ENCODE measurements at regions not wholly inside any gene's neighbourhood (a gene's known extent, or its start where the extent isn't known, plus 50 kb on each side); places are given as distances from the start of the nearest gene placed in this dataset.
"Not testable (repeated sequence)": the region's sequence is repeated elsewhere in the genome, so short reads cannot be mapped to it uniquely, and the experiment has no call there.

- TF ChIP-seq TOX (CRISPR knock-in tag; IDR thresholded peaks at IDR 0.05; ENCODE audit: borderline replicate concordance); ARNTL (CRISPR knock-in tag; IDR thresholded peaks at IDR 0.05; ENCODE audit: borderline replicate concordance, low read depth); PATZ1 (CRISPR knock-in tag; IDR thresholded peaks at IDR 0.05; ENCODE audit: borderline replicate concordance); RARB (CRISPR knock-in tag; IDR thresholded peaks at IDR 0.05); CSDC2 (CRISPR knock-in tag; IDR thresholded peaks at IDR 0.05); BACH2 (CRISPR knock-in tag; IDR thresholded peaks at IDR 0.05; ENCODE audit: borderline replicate concordance); OSR1 (CRISPR knock-in tag; IDR thresholded peaks at IDR 0.05): not testable (repeated sequence)
- TF ChIP-seq, protein P1, sequence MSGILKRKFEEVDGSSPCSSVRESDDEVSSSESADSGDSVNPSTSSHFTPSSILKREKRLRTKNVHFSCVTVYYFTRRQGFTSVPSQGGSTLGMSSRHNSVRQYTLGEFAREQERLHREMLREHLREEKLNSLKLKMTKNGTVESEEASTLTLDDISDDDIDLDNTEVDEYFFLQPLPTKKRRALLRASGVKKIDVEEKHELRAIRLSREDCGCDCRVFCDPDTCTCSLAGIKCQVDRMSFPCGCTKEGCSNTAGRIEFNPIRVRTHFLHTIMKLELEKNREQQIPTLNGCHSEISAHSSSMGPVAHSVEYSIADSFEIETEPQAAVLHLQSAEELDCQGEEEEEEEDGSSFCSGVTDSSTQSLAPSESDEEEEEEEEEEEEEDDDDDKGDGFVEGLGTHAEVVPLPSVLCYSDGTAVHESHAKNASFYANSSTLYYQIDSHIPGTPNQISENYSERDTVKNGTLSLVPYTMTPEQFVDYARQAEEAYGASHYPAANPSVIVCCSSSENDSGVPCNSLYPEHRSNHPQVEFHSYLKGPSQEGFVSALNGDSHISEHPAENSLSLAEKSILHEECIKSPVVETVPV (CRISPR knock-in tag; IDR thresholded peaks at IDR 0.05) = not testable (repeated sequence)
- TF ChIP-seq, protein P2, sequence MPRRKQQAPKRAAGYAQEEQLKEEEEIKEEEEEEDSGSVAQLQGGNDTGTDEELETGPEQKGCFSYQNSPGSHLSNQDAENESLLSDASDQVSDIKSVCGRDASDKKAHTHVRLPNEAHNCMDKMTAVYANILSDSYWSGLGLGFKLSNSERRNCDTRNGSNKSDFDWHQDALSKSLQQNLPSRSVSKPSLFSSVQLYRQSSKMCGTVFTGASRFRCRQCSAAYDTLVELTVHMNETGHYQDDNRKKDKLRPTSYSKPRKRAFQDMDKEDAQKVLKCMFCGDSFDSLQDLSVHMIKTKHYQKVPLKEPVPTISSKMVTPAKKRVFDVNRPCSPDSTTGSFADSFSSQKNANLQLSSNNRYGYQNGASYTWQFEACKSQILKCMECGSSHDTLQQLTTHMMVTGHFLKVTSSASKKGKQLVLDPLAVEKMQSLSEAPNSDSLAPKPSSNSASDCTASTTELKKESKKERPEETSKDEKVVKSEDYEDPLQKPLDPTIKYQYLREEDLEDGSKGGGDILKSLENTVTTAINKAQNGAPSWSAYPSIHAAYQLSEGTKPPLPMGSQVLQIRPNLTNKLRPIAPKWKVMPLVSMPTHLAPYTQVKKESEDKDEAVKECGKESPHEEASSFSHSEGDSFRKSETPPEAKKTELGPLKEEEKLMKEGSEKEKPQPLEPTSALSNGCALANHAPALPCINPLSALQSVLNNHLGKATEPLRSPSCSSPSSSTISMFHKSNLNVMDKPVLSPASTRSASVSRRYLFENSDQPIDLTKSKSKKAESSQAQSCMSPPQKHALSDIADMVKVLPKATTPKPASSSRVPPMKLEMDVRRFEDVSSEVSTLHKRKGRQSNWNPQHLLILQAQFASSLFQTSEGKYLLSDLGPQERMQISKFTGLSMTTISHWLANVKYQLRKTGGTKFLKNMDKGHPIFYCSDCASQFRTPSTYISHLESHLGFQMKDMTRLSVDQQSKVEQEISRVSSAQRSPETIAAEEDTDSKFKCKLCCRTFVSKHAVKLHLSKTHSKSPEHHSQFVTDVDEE (CRISPR knock-in tag; IDR thresholded peaks at IDR 0.05) = not testable (repeated sequence)
Measured at GRCh38 chr6:168233875-168234213, 85.7 kb downstream of the DACT2 start.

All from SK-N-SH treated with all-trans-retinoic acid at 6 μM for 48 hours (cell line).